ENCODE measurements at regions not wholly inside any gene's neighbourhood (a gene's known extent, or its start where the extent isn't known, plus 50 kb on each side); places are given as distances from the start of the nearest gene placed in this dataset.
A peak's percentile ranks its signal among the peaks of the same experiment; 100 is the strongest.

DNA sequence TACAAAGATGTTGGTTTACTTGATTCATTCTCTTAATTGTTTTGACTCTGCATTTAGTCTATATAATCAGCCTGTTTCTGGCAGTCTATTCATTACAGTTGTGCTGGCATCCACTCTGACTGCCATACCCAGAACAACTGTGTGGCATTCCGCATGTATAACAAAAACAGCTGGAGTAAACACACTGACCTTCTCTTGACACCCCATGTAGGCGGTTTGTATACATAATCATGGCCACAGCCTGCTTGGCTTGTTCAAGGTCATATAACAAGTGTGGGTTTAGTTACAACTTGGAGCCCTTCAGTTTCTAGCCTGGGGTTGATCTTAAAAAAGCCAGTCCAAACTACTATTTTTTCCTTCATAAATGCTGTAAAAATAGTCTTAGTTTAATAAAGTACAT, 70.9 kb downstream of the MBL2 start:
- BruUV-seq (replicated peaks): no TSS peak
- dilution Hi-C loops (cut with MboI; ENCODE audit: extremely low pct_ligation_motif_present, low sequenced_read_pairs) (no loop called here), intact Hi-C loops (cut with micrococcal nuclease) (no loop called here)
- peaks cover 14% of the 10 kb centered on the region for H3K4me1 ChIP-seq (ENCODE audit: control insufficient read depth, extremely low read depth, insufficient read depth, low read length)
- H3K4me2 ChIP-seq (ENCODE audit: insufficient read depth, low read length): no peak overlapping the region
- ChIA-PET POLR2A (no interaction called here), CTCF (no interaction called here)
- H2AFZ ChIP-seq (ENCODE audit: low read depth, low read length): no peak overlapping the region
- H3K9me3 ChIP-seq (replicated peaks; ENCODE audit: control insufficient read depth, insufficient read depth, low read length): no peaks in the 10 kb centered on the region
- no peaks in the 10 kb centered on the region for H3K36me3 ChIP-seq (ENCODE audit: control insufficient read depth in 2 of 2, extremely low read depth in 1 of 2, insufficient read depth in 2 of 2, low read length in 2 of 2)
- H4K20me1 ChIP-seq (replicated peaks; ENCODE audit: control insufficient read depth, extremely low read depth, insufficient read depth, low read length): no peaks in the 10 kb centered on the region
- no peaks in the 10 kb centered on the region for H3K9me1 ChIP-seq (replicated peaks; ENCODE audit: control insufficient read depth, extremely low read depth, insufficient read depth, low read length)
- H3K27me3 ChIP-seq (ENCODE audit: control insufficient read depth in 2 of 2, insufficient read depth in 2 of 2, low read length in 2 of 2): no peaks in the 10 kb centered on the region
- H3K79me2 ChIP-seq (ENCODE audit: control insufficient read depth, insufficient read depth, low read length): no peaks in the 10 kb centered on the region
- FAIRE-seq (no peak), DNase-seq (ENCODE audit: low read depth, low spot score) (no peak)
- no peak overlapping the region for H3K27ac ChIP-seq (ENCODE audit: insufficient read depth, low read depth, low read length)
- H3K9ac ChIP-seq (replicated peaks; ENCODE audit: extremely low read depth, insufficient read depth, low read length): no peak overlapping the region
- no peak for TF ChIP-seq EZH2 (IDR thresholded peaks at IDR 0.05; ENCODE audit: borderline replicate concordance, low read depth, low read length, severe bottlenecking)
- TF ChIP-seq POLR2AphosphoS5 (IDR thresholded peaks at IDR 0.05; ENCODE audit: insufficient read depth, low read depth, low read length): no peak
- TF ChIP-seq, protein P1, sequence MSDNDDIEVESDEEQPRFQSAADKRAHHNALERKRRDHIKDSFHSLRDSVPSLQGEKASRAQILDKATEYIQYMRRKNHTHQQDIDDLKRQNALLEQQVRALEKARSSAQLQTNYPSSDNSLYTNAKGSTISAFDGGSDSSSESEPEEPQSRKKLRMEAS (IDR thresholded peaks at IDR 0.05; ENCODE audit: insufficient read depth, insufficient read length): no peak
- no peak for TF ChIP-seq POLR2A (IDR thresholded peaks at IDR 0.05; ENCODE audit: low read depth, low read length)
- no peak overlapping the region for H3K4me3 ChIP-seq (replicated peaks in 1 of 3; ENCODE audit: insufficient read depth in 1 of 3, low read depth in 1 of 3, low read length in 3 of 3)

DNA sequence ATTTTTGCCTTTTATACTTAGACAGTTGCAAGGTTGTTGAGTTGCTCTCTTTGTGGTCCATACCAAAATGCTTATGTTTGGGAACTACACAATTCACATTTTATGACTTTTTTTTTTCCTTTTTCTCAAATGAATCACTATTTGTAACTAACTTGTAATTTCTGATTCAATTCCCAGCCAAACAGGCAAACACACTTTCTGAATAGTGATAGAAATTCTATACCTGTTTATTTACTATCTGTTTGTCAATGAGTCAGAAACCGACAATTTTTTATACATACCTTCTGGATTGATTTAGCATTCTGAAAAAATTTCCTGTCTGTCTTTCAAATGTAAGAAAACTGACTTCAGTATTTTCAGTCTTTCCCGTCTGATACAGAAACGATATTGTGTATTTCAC, 69.1 kb downstream of the MBL2 start:
- no peaks in the 10 kb centered on the region for H3K9me3 ChIP-seq (replicated peaks; ENCODE audit: control insufficient read depth, insufficient read depth, low read length)
- intact Hi-C loops (cut with micrococcal nuclease): no loop called here
- TF ChIP-seq POLR2AphosphoS5 (IDR thresholded peaks at IDR 0.05; ENCODE audit: insufficient read depth, low read depth, low read length): no peak
- TF ChIP-seq, protein P2, sequence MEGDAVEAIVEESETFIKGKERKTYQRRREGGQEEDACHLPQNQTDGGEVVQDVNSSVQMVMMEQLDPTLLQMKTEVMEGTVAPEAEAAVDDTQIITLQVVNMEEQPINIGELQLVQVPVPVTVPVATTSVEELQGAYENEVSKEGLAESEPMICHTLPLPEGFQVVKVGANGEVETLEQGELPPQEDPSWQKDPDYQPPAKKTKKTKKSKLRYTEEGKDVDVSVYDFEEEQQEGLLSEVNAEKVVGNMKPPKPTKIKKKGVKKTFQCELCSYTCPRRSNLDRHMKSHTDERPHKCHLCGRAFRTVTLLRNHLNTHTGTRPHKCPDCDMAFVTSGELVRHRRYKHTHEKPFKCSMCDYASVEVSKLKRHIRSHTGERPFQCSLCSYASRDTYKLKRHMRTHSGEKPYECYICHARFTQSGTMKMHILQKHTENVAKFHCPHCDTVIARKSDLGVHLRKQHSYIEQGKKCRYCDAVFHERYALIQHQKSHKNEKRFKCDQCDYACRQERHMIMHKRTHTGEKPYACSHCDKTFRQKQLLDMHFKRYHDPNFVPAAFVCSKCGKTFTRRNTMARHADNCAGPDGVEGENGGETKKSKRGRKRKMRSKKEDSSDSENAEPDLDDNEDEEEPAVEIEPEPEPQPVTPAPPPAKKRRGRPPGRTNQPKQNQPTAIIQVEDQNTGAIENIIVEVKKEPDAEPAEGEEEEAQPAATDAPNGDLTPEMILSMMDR (IDR thresholded peaks at IDR 0.05; ENCODE audit: extremely low read depth in 1 of 2, insufficient read depth in 1 of 2, low read depth in 1 of 2, low read length in 2 of 2): no peak
- TF ChIP-seq MYC (IDR thresholded peaks at IDR 0.05; ENCODE audit: low read depth, low read length): no peak
- TF ChIP-seq GATA2 (IDR thresholded peaks at IDR 0.05; ENCODE audit: insufficient read depth, insufficient read length, low read depth, low read length): no peak
- TF ChIP-seq, protein P1 (IDR thresholded peaks at IDR 0.05; ENCODE audit: insufficient read depth, insufficient read length): no peak
- TF ChIP-seq POLR2A (IDR thresholded peaks at IDR 0.05; ENCODE audit: low read depth, low read length): no peak
- no peak for TF ChIP-seq FOS (IDR thresholded peaks at IDR 0.05; ENCODE audit: borderline replicate concordance, insufficient read depth, low read length)
- no peak for TF ChIP-seq JUN (IDR thresholded peaks at IDR 0.05; ENCODE audit: borderline replicate concordance, insufficient read depth, insufficient read length, low read depth)
- no peak for TF ChIP-seq EZH2 (IDR thresholded peaks at IDR 0.05; ENCODE audit: borderline replicate concordance, low read depth, low read length, severe bottlenecking)
- peaks cover 14% of the 10 kb centered on the region for H3K4me1 ChIP-seq (ENCODE audit: control insufficient read depth, extremely low read depth, insufficient read depth, low read length)
- no peaks in the 10 kb centered on the region for H3K27me3 ChIP-seq (ENCODE audit: control insufficient read depth in 2 of 2, insufficient read depth in 2 of 2, low read length in 2 of 2)
- H3K9ac ChIP-seq (replicated peaks; ENCODE audit: extremely low read depth, insufficient read depth, low read length): peak overlapping the region; percentile 34
- CTCF ChIA-PET: no interaction called here
- H3K9me1 ChIP-seq (replicated peaks; ENCODE audit: control insufficient read depth, extremely low read depth, insufficient read depth, low read length): no peaks in the 10 kb centered on the region
- H3K79me2 ChIP-seq (ENCODE audit: control insufficient read depth, insufficient read depth, low read length): no peaks in the 10 kb centered on the region
- no peaks in the 10 kb centered on the region for H4K20me1 ChIP-seq (replicated peaks; ENCODE audit: control insufficient read depth, extremely low read depth, insufficient read depth, low read length)
- BruUV-seq (replicated peaks): TSS peak; percentile 37
- no peaks in the 10 kb centered on the region for H3K36me3 ChIP-seq (ENCODE audit: control insufficient read depth in 2 of 2, extremely low read depth in 1 of 2, insufficient read depth in 2 of 2, low read length in 2 of 2)
- POLR2A ChIA-PET: no interaction called here
- peak overlapping the region; percentile 88 for H2AFZ ChIP-seq (ENCODE audit: low read depth, low read length)
- FAIRE-seq (no peak), DNase-seq (ENCODE audit: low read depth, low spot score) (no peak)
- H3K4me3 ChIP-seq (replicated peaks in 1 of 3; ENCODE audit: insufficient read depth in 1 of 3, low read depth in 1 of 3, low read length in 3 of 3): no peak overlapping the region
- peak overlapping the region; percentile 45 for H3K4me2 ChIP-seq (ENCODE audit: insufficient read depth, low read length)
- peak overlapping the region; percentile 52 for H3K27ac ChIP-seq (ENCODE audit: insufficient read depth, low read depth, low read length)
- dilution Hi-C loops (cut with MboI; ENCODE audit: extremely low pct_ligation_motif_present, low sequenced_read_pairs): no loop called here
